ENCODE measurements at regions not wholly inside any gene's neighbourhood (a gene's known extent, or its start where the extent isn't known, plus 50 kb on each side); places are given as distances from the start of the nearest gene placed in this dataset.
A peak's percentile ranks its signal among the peaks of the same experiment; 100 is the strongest.
"Not testable (repeated sequence)": the region's sequence is repeated elsewhere in the genome, so short reads cannot be mapped to it uniquely, and the experiment has no call there.

DNA sequence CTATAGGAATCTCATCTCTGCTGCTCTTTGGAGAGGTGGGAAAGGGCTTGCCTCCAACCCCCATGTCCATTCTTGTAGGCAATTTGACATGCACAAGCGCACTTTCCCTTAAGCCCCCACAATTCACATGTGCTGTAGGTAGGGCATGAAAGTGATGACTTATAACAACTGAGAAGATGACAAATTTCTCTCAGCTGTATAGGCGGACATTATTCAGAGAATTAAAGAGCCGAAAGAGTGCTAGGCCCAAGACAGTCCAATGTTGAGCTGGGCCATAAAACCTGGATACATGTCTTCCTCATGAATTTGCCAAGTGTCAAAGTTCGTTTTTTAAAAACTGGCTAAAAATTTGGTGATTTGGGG, 106.3 kb upstream of the LYPLAL1 start:
- Histone ChIP-seq H3K4me3 (no peak overlapping the region), H3K79me2 (ENCODE audit: control insufficient read depth, insufficient read depth, low read length) (no peaks in the 10 kb centered on the region), H3K4me2 (ENCODE audit: control insufficient read depth, insufficient read depth) (no peak overlapping the region), H3K4me1 (ENCODE audit: control insufficient read depth, insufficient read depth, low read length) (no peaks in the 10 kb centered on the region), H2AFZ (ENCODE audit: control insufficient read depth, low read depth, low read length) (no peak overlapping the region), H3K9ac (ENCODE audit: control insufficient read depth, insufficient read depth, low read length) (no peak overlapping the region), H3K9me3 (replicated peaks; ENCODE audit: control insufficient read depth, insufficient read depth, low read length) (no peaks in the 10 kb centered on the region; the same call in 2 of the 3 replicates), H3K27ac (ENCODE audit: control insufficient read depth, insufficient read depth) (no peak overlapping the region), H3K27me3 (replicated peaks in 1 of 2; ENCODE audit: control insufficient read depth in 2 of 2, insufficient read depth in 2 of 2, low read length in 1 of 2) (no peaks in the 10 kb centered on the region), H4K20me1 (ENCODE audit: control insufficient read depth, insufficient read depth) (no peaks in the 10 kb centered on the region), H3K36me3 (ENCODE audit: control insufficient read depth in 2 of 2, insufficient read depth in 2 of 2, low read length in 1 of 2) (no peaks in the 10 kb centered on the region)
- RAD21 ChIA-PET (ENCODE audit: unreplicated experiment): no interaction called here
- intact Hi-C loops (cut with micrococcal nuclease; ENCODE audit: unreplicated experiment) (loop anchor here (10.0 kb wide), 1 partner anchor 733 kb away; no protein-coding TSS in a partner anchor), in situ Hi-C loops (cut with MboI) (no loop called here)
- no TSS peak for BruUV-seq (replicated peaks)
- SMC1A ChIA-PET (ENCODE audit: uncharacterized antibody, unreplicated experiment): interaction anchor here (1.4 to 2.1 kb wide), 2 partner anchors 11 to 728 kb away, joined by 3 to 11 read pairs; no protein-coding TSS in a partner anchor
- FAIRE-seq (no peak), DNase-seq (ENCODE audit: low read depth, low spot score) (no peak), ATAC-seq (peak; percentile 43)
- WGBS (ENCODE audit: insufficient coverage, insufficient replicate concordance, low lambda C conversion rate, missing lambda C conversion rate): 82% methylated on average over 4 of the region's 4 CpGs
- TF ChIP-seq SMC3 (IDR thresholded peaks at IDR 0.05; ENCODE audit: borderline replicate concordance, low read length): no peak
- no peak for TF ChIP-seq ZNF274 (IDR thresholded peaks at IDR 0.05; ENCODE audit: insufficient read depth, insufficient read length)
- no peak for TF ChIP-seq IKZF2 (IDR thresholded peaks at IDR 0.05)
- no peak for TF ChIP-seq PAX8 (IDR thresholded peaks at IDR 0.05)
- no peak for TF ChIP-seq CBFB (IDR thresholded peaks at IDR 0.05; ENCODE audit: low read depth)
- no peak for TF ChIP-seq POLR2A (IDR thresholded peaks at IDR 0.05; ENCODE audit: low read depth, low read length)
- TF ChIP-seq JUNB (IDR thresholded peaks at IDR 0.05): no peak
- no peak for TF ChIP-seq HDAC2 (IDR thresholded peaks at IDR 0.05)
- TF ChIP-seq ETV6 (conservative IDR thresholded peaks at IDR 0.05 in 1 of 2, IDR thresholded peaks at IDR 0.05 in 1 of 2; ENCODE audit: borderline replicate concordance in 1 of 2, low read depth in 1 of 2): no peak
- POLR2A ChIA-PET: no interaction called here
- CTCF ChIA-PET: interaction anchor here (0.9 to 1.3 kb wide), 4 partner anchors 323 to 728 kb away, joined by 3 to 5 read pairs (median 4); no protein-coding TSS in a partner anchor

DNA sequence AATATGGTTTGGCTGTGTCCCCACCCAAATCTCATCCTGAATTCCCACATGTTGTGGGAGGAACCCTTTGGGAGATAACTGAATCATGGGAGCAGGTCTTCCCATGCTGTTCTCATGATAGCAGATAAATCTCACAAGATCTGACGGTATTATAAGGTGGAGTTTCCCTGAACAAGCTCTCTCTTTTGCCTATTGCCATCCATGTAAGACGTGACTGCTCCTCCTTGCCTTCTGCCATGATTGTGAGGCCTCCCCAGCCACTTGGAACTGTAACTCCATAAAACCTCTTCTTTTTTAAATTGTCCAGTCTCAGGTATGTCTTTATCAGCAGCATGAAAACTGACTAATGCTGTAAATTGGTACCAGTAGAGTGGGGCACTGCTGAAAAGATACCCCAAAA, 103.3 kb upstream of the LYPLAL1 start:
- H3K79me2 ChIP-seq (ENCODE audit: control insufficient read depth, insufficient read depth, low read length); SMC1A ChIA-PET (ENCODE audit: uncharacterized antibody, unreplicated experiment); POLR2A ChIA-PET; H3K4me3 ChIP-seq; H3K27me3 ChIP-seq (replicated peaks in 1 of 2; ENCODE audit: control insufficient read depth in 2 of 2, insufficient read depth in 2 of 2, low read length in 1 of 2); H3K4me1 ChIP-seq (ENCODE audit: control insufficient read depth, insufficient read depth, low read length); intact Hi-C loops (cut with micrococcal nuclease; ENCODE audit: unreplicated experiment); RAD21 ChIA-PET (ENCODE audit: unreplicated experiment); ATAC-seq; H4K20me1 ChIP-seq (ENCODE audit: control insufficient read depth, insufficient read depth); DNase-seq (ENCODE audit: low read depth, low spot score); H2AFZ ChIP-seq (ENCODE audit: control insufficient read depth, low read depth, low read length); BruUV-seq (replicated peaks); H3K9me3 ChIP-seq (replicated peaks; ENCODE audit: control insufficient read depth, insufficient read depth, low read length); FAIRE-seq; in situ Hi-C loops (cut with MboI); H3K27ac ChIP-seq (ENCODE audit: control insufficient read depth, insufficient read depth); H3K4me2 ChIP-seq (ENCODE audit: control insufficient read depth, insufficient read depth); CTCF ChIA-PET; H3K9ac ChIP-seq (ENCODE audit: control insufficient read depth, insufficient read depth, low read length); H3K36me3 ChIP-seq (ENCODE audit: control insufficient read depth in 2 of 2, insufficient read depth in 2 of 2, low read length in 1 of 2): not testable (repeated sequence)
- 30% methylated on average over 2 of the region's 2 CpGs for WGBS (ENCODE audit: insufficient coverage, insufficient replicate concordance, low lambda C conversion rate, missing lambda C conversion rate)

All from GM12878 (cell line).